Caco-2 (cell line): ENCODE measurements at regions not wholly inside any gene's neighbourhood (a gene's known extent, or its start where the extent isn't known, plus 50 kb on each side); places are given as distances from the start of the nearest gene placed in this dataset.

Experiments
- BruUV-seq: library from RNA; stranded (reverse); fragments of 400-500 nt; replicated peaks from 2 replicates; lab custom pipeline; 2021; lab: Mats Ljungman, UMichigan
- CTCF ChIA-PET: fragments of 300-600 bp; sonication (Branson Sonifier 250); formaldehyde crosslinking; loops from one replicate; lab custom pipeline; 2022; ENCODE audit warnings: antibody characterized with exemption; lab: Charles Lee
- POLR2A ChIA-PET: fragments of 300-600 bp; sonication (Branson Sonifier 250); formaldehyde crosslinking; loops from one replicate; lab custom pipeline; 2022; ENCODE audit warnings: antibody characterized with exemption; lab: Charles Lee
- DNase-seq, 2 experiments: peaks; one replicate each; pipeline versions ENCODE4 v3.0.0 to v3.0.0-alpha.2; 2020 to 2022
- H3K27me3 ChIP-seq: replicated peaks from 2 replicates; pipeline ENCODE4 v1.6.0; 2011; ENCODE audit warnings: low read length; ENCODE audit not compliant: control insufficient read depth, insufficient read depth
- H3K36me3 ChIP-seq: 2 replicates; pipeline ENCODE4 v1.5.1; 2011; ENCODE audit warnings: low read length; ENCODE audit not compliant: control insufficient read depth, insufficient read depth
- H3K4me1 ChIP-seq: fragments of 250-450 bp; sonication (Bioruptor Pico); 2 replicates; pipeline ENCODE4 v1.5.1; 2020; ENCODE audit warnings: mild to moderate bottlenecking
- H3K4me3 ChIP-seq: 2 replicates; pipeline ENCODE4 v1.5.1; 2011; ENCODE audit warnings: low read depth, mild to moderate bottlenecking, control low read depth, low read length
- H3K9me3 ChIP-seq: fragments of 250-450 bp; sonication (Bioruptor Pico); 2 replicates; pipeline ENCODE4 v1.5.1; 2020; ENCODE audit warnings: mild to moderate bottlenecking, moderate library complexity
- H3K27ac Mint-ChIP-seq: one replicate; pipeline ENCODE4 v1.8.0; 2022; ENCODE audit warnings: mixed read lengths; ENCODE audit not compliant: unreplicated experiment
- H3K27me3 Mint-ChIP-seq: one replicate; pipeline ENCODE4 v1.8.0; 2022; ENCODE audit warnings: mixed read lengths; ENCODE audit not compliant: insufficient read depth, unreplicated experiment
- H3K36me3 Mint-ChIP-seq: one replicate; pipeline ENCODE4 v1.8.0; 2022; ENCODE audit warnings: mild to moderate bottlenecking, mixed read lengths; ENCODE audit not compliant: insufficient read depth, unreplicated experiment
- H3K4me1 Mint-ChIP-seq: one replicate; pipeline ENCODE4 v1.8.0; 2022; ENCODE audit warnings: low read depth, mixed read lengths; ENCODE audit not compliant: unreplicated experiment
- H3K4me3 Mint-ChIP-seq: one replicate; pipeline ENCODE4 v1.8.0; 2022; ENCODE audit warnings: mild to moderate bottlenecking, moderate library complexity, mixed read lengths; ENCODE audit not compliant: unreplicated experiment
- H3K9me3 Mint-ChIP-seq: one replicate; pipeline ENCODE4 v1.8.0; 2022; ENCODE audit warnings: mixed read lengths; ENCODE audit not compliant: unreplicated experiment
- CTCF ChIP-seq, 2 experiments: fragments of 200-600 bp in 1 of 2; IDR thresholded peaks; 1 replicate in 1 of 2; 2 replicates in 1 of 2; pipeline versions ENCODE4 v1.5.1 to v1.8.0; 2011 to 2022; ENCODE audit warnings: antibody characterized with exemption in 1 of 2, control low read depth in 1 of 2, inconsistent platforms in 1 of 2, low read depth in 1 of 2, low read length in 1 of 2, mild to moderate bottlenecking in 1 of 2, moderate library complexity in 1 of 2; ENCODE audit not compliant: insufficient read depth in 1 of 2, severe bottlenecking in 1 of 2, unreplicated experiment in 1 of 2
- intact Hi-C: fragments of 100-400 bp; cut with micrococcal nuclease; formaldehyde crosslinking; loops from one replicate; pipeline ENCODE4 v1.10.0; 2022; ENCODE audit not compliant: unreplicated experiment

DNA sequence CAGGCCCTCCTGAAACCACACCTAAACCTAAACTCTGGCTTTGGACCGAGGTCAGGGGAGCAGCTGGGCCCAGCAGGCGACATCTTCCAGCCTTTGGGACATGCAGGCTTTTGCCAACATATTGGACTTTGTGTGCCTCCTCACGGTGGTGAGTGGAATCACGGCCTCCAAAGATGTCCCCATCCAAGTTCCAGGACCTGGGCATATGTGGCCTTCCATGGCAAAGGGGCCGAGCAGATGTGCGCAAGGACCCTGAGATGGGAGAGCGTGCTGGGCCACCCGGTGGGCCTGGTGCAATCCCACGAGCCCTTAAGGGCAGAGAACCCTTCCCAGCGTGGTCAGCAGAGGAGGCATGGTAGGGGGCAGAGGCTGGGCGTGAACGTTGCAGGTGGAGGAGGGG, 160.8 kb upstream of the C1orf174 start:
- H3K4me1 Mint-ChIP-seq: no peaks in the 10 kb centered on the region
- no peaks in the 10 kb centered on the region for H3K36me3 ChIP-seq
- ChIA-PET POLR2A (no interaction called here), CTCF (no interaction called here)
- H3K4me1 ChIP-seq: no peaks in the 10 kb centered on the region
- H3K4me3 Mint-ChIP-seq: no peak overlapping the region
- H3K9me3 Mint-ChIP-seq: no peaks in the 10 kb centered on the region
- intact Hi-C loops: no loop called here
- peak in 1 of 2 experiments; percentile 7 for DNase-seq
- H3K36me3 Mint-ChIP-seq: no peaks in the 10 kb centered on the region
- H3K4me3 ChIP-seq: no peak overlapping the region
- no peak for TF ChIP-seq CTCF (IDR thresholded peaks at IDR 0.05; ENCODE audit: insufficient read depth in 1 of 2, low read depth in 1 of 2, low read length in 1 of 2, severe bottlenecking in 1 of 2, unreplicated experiment in 1 of 2)
- H3K27me3 Mint-ChIP-seq: no peaks in the 10 kb centered on the region
- no peaks in the 10 kb centered on the region for H3K27me3 ChIP-seq
- H3K9me3 ChIP-seq: no peaks in the 10 kb centered on the region
- no peak overlapping the region for H3K27ac Mint-ChIP-seq
- no TSS peak for BruUV-seq

GRCh38 chr1:4061521-4062031, 161.5 kb upstream of the C1orf174 start:
- ChIA-PET CTCF (no interaction called here), POLR2A (no interaction called here)
- BruUV-seq: no TSS peak
- no peak for TF ChIP-seq CTCF (IDR thresholded peaks at IDR 0.05; ENCODE audit: insufficient read depth in 1 of 2, low read depth in 1 of 2, low read length in 1 of 2, severe bottlenecking in 1 of 2, unreplicated experiment in 1 of 2)
- Histone ChIP-seq H3K36me3 (no peaks in the 10 kb centered on the region), H3K4me1 (no peaks in the 10 kb centered on the region), H3K4me3 (no peak overlapping the region), H3K27me3 (no peaks in the 10 kb centered on the region), H3K9me3 (no peaks in the 10 kb centered on the region)
- intact Hi-C loops: no loop called here
- Mint-ChIP-seq H3K4me1 (no peaks in the 10 kb centered on the region), H3K27me3 (no peaks in the 10 kb centered on the region), H3K4me3 (no peak overlapping the region), H3K27ac (no peak overlapping the region), H3K36me3 (no peaks in the 10 kb centered on the region), H3K9me3 (no peaks in the 10 kb centered on the region)
- peak in 1 of 2 experiments; percentile 25 for DNase-seq

DNA sequence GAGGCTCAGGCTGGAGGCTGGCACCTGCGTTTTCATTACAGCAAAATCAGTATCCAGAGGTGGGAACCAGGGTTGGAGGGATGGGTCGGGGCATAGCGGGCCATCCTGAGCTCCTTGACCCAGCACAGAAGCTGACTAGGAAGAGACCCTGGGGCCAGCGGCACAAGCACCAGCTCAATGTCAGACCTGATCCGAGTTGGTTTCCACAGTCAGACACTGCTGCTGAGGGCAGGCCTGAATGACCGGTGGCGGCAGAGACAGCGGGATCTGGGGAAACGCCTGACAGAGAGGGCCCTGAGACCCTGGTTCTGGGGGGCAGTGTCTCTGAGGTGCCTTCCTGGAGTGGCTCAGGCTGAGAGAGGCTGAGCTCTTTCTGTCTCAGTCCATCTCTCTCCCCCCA, 162.0 kb upstream of the C1orf174 start:
- TF ChIP-seq CTCF (IDR thresholded peaks at IDR 0.05; ENCODE audit: insufficient read depth in 1 of 2, low read depth in 1 of 2, low read length in 1 of 2, severe bottlenecking in 1 of 2, unreplicated experiment in 1 of 2): no peak
- Mint-ChIP-seq H3K4me3 (no peak overlapping the region), H3K36me3 (no peaks in the 10 kb centered on the region), H3K27ac (no peak overlapping the region), H3K9me3 (no peaks in the 10 kb centered on the region), H3K4me1 (no peaks in the 10 kb centered on the region), H3K27me3 (no peaks in the 10 kb centered on the region)
- Histone ChIP-seq H3K4me1 (no peaks in the 10 kb centered on the region), H3K36me3 (no peaks in the 10 kb centered on the region), H3K4me3 (no peak overlapping the region), H3K9me3 (no peaks in the 10 kb centered on the region), H3K27me3 (no peaks in the 10 kb centered on the region)
- ChIA-PET CTCF (no interaction called here), POLR2A (no interaction called here)
- peak in 1 of 2 experiments; percentile 8 for DNase-seq
- BruUV-seq: no TSS peak
- intact Hi-C loops: no loop called here
